K562 (cell line): ENCODE measurements at regions not wholly inside any gene's neighbourhood (a gene's known extent, or its start where the extent isn't known, plus 50 kb on each side); places are given as distances from the start of the nearest gene placed in this dataset.

Experiments
- ATAC-seq: fragments of 200-7000 bp; cut with Tn5 transposase; 3 replicates; pipeline ENCODE4 v1.9.1; 2020; ENCODE audit warnings: moderate library complexity
- BruUV-seq: library from RNA; stranded (reverse); fragments of 400-500 nt; replicated peaks from 2 replicates; lab custom pipeline; 2021; lab: Mats Ljungman, UMichigan
- CTCF ChIA-PET: fragments of 300-600 bp; formaldehyde crosslinking; extraction: SDS; loops from one replicate; lab custom pipeline; 2021; ENCODE audit warnings: low intra/inter-chr PET ratio; lab: Yijun Ruan, JAX
- POLR2A ChIA-PET: fragments of 300-600, 350-650 bp; sonication (Branson Sonifier 250); formaldehyde crosslinking; extraction: SDS; loops from one replicate; lab custom pipeline; 2021; ENCODE audit warnings: antibody characterized with exemption, inconsistent platforms; lab: Yijun Ruan, JAX
- DNase-seq, 4 experiments: peaks; one replicate each; pipeline versions ENCODE4 v3.0.0 to v3.0.0-alpha.2; 2011 to 2018; ENCODE audit warnings: low spot score in 3 of 4, mixed read lengths in 3 of 4; ENCODE audit errors: extremely low read depth in 1 of 4
- FAIRE-seq: peaks from 2 replicates; lab custom pipeline; 2011; peaks lifted over from hg19 to GRCh38; lab: Jason Lieb, UNC
- H2AFZ ChIP-seq: 2 replicates; pipeline ENCODE4 v1.6.0; 2011; ENCODE audit warnings: low read depth, low read length, control low read depth, inconsistent platforms
- H3K27ac ChIP-seq: fragments of 200-600 bp; 3 replicates; pipeline ENCODE4 v1.8.0; 2011; ENCODE audit warnings: low read depth, mild to moderate bottlenecking, control low read depth, inconsistent platforms, low read length, moderate library complexity, mixed read lengths; ENCODE audit errors: extremely low read depth
- H3K27me3 ChIP-seq, 2 experiments: fragments of 300-600 bp in 1 of 2; 2 replicates in 1 of 2; 3 replicates in 1 of 2; pipeline versions ENCODE4 v1.6.0 to v1.8.0; 2011; ENCODE audit warnings: inconsistent platforms in 2 of 2, low read length in 2 of 2, mild to moderate bottlenecking in 1 of 2, mixed read lengths in 1 of 2, moderate library complexity in 1 of 2; ENCODE audit not compliant: control insufficient read depth in 2 of 2, insufficient read depth in 2 of 2
- H3K36me3 ChIP-seq: fragments of 300-600 bp; 3 replicates; pipeline ENCODE4 v1.8.0; 2011; ENCODE audit warnings: mild to moderate bottlenecking, low read length, inconsistent platforms; ENCODE audit not compliant: control insufficient read depth, insufficient read depth
- H3K4me1 ChIP-seq, 2 experiments: fragments of 200-600 bp in 1 of 2; replicated peaks in 1 of 2; 2 replicates in 1 of 2; 3 replicates in 1 of 2; pipeline versions ENCODE4 v1.5.1 to v1.8.0; 2011; ENCODE audit warnings: inconsistent platforms in 2 of 2, low read length in 2 of 2, mild to moderate bottlenecking in 1 of 2, mixed read lengths in 1 of 2, moderate library complexity in 1 of 2; ENCODE audit not compliant: control insufficient read depth in 2 of 2, insufficient read depth in 2 of 2
- H3K4me2 ChIP-seq: 2 replicates; pipeline ENCODE4 v1.6.1; 2011; ENCODE audit warnings: low read length, control low read depth, inconsistent platforms, mixed read lengths; ENCODE audit not compliant: insufficient read depth
- H3K4me3 ChIP-seq: fragments of 200-600 bp; sonication (generic), shearing (Covaris generic); 2 replicates; pipeline ENCODE4 v1.5.1; 2016; ENCODE audit warnings: control low read depth, inconsistent platforms
- H3K79me2 ChIP-seq: fragments of 200-600 bp; 3 replicates; pipeline ENCODE4 v1.8.0; 2011; ENCODE audit warnings: low read length, inconsistent platforms; ENCODE audit not compliant: control insufficient read depth, insufficient read depth
- H3K9ac ChIP-seq, 2 experiments: 2 replicates each; pipeline versions ENCODE4 v1.6.0 to v1.6.1; 2011; ENCODE audit warnings: low read depth in 2 of 2, low read length in 2 of 2, control low read depth in 1 of 2, inconsistent platforms in 1 of 2, mild to moderate bottlenecking in 1 of 2, mixed read lengths in 1 of 2; ENCODE audit not compliant: insufficient read depth in 1 of 2
- H3K9me1 ChIP-seq: one replicate; pipeline ENCODE4 v1.6.0; 2011; ENCODE audit warnings: inconsistent platforms, mild to moderate bottlenecking, low read length, moderate library complexity; ENCODE audit not compliant: control insufficient read depth, insufficient read depth
- H3K9me3 ChIP-seq: replicated peaks from 2 replicates; pipeline ENCODE4 v1.5.1; 2011; ENCODE audit warnings: low read depth, low read length, inconsistent platforms; ENCODE audit not compliant: control insufficient read depth, insufficient read depth
- H4K20me1 ChIP-seq: replicated peaks from 2 replicates; pipeline ENCODE4 v1.6.1; 2011; ENCODE audit warnings: low read length, inconsistent platforms, mixed read lengths; ENCODE audit not compliant: control insufficient read depth, insufficient read depth
- MEIS2 ChIP-seq: fragments of 450-650 bp; IDR thresholded peaks from 2 replicates; pipeline ENCODE4 v1.6.1; 2014; ENCODE audit warnings: mild to moderate bottlenecking; ENCODE audit not compliant: partially characterized antibody
- NCOA2 ChIP-seq, 2 experiments: fragments of 450-650 bp; IDR thresholded peaks; 2 replicates each; pipeline ENCODE4 v1.6.1; 2018; ENCODE audit warnings: mild to moderate bottlenecking in 2 of 2, moderate library complexity in 1 of 2; ENCODE audit not compliant: partially characterized antibody in 2 of 2
- NFIC ChIP-seq: fragments of 450-650 bp; IDR thresholded peaks from 2 replicates; pipeline ENCODE4 v1.6.1; 2017; ENCODE audit warnings: mild to moderate bottlenecking, inconsistent platforms
- ZNF280A ChIP-seq: fragments of 450-650 bp; IDR thresholded peaks from 2 replicates; pipeline ENCODE4 v1.6.1; 2018; ENCODE audit warnings: mild to moderate bottlenecking, low read depth; ENCODE audit not compliant: partially characterized antibody
- ZNF57 ChIP-seq: fragments of 450-650 bp; formaldehyde crosslinking; IDR thresholded peaks from 2 replicates; pipeline ENCODE4 v1.4.0; 2020; ENCODE audit warnings: mild to moderate bottlenecking, moderate library complexity
- WGBS: fragments of 100-300 bp; shearing (Covaris generic); methylation state at CpG from one replicate; pipeline ENCODE4 v1.1.6; 2016; ENCODE audit warnings: low coverage, mixed read lengths; ENCODE audit not compliant: insufficient coverage; ENCODE audit errors: missing lambda C conversion rate; 5-methylcytosine and 5-hydroxymethylcytosine counted together
- in situ Hi-C: fragments of 300-500 bp; cut with MboI; formaldehyde crosslinking; loops from 4 replicates; pipeline ENCODE4 v1.15.0; 2018; ENCODE audit warnings: inconsistent platforms, mixed read lengths
- intact Hi-C: fragments of 100-400 bp; cut with micrococcal nuclease; formaldehyde crosslinking; loops from 2 replicates; pipeline ENCODE4 v1.14.2; 2022

DNA sequence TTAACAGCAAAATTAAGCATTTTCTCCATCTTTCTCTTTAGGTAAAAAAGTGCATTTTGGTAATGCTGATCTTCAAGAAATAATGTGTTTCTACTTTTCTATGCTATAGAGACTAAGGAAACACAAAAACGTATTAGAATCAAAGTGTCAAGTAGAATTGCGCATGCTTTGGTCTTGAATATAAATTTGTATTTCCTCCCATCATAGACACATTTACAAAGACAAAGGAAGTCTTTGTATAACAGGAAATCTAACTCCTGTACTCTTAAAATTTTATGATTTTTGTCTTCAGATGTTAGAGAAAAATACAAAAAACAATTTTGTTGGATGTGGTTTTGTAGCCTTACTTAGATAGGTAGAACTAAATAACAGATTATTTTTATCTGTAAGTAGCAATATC lies 1299.4 kb downstream of the NCAM2 start:
- 92% methylated on average over 2 of the region's 2 CpGs for WGBS
- Histone ChIP-seq H4K20me1 (no peaks in the 10 kb centered on the region), H3K9me1 (no peaks in the 10 kb centered on the region), H3K4me2 (no peak overlapping the region), H3K9ac (no peak overlapping the region), H3K79me2 (no peaks in the 10 kb centered on the region), H3K9me3 (no peaks in the 10 kb centered on the region), H3K27ac (no peak overlapping the region), H2AFZ (no peak overlapping the region), H3K27me3 (no peaks in the 10 kb centered on the region), H3K4me3 (no peak overlapping the region), H3K36me3 (no peaks in the 10 kb centered on the region), H3K4me1 (no peaks in the 10 kb centered on the region)
- FAIRE-seq = no peak
- ChIA-PET POLR2A (no interaction called here), CTCF (no interaction called here)
- intact Hi-C loops (no loop called here), in situ Hi-C loops (no loop called here)
- ATAC-seq = no peak
- no peak for TF ChIP-seq NFIC
- no peak for TF ChIP-seq MEIS2
- no peak for TF ChIP-seq ZNF57 (CRISPR knock-in tag)
- TF ChIP-seq ZNF280A = no peak
- no peak for TF ChIP-seq NCOA2 (IDR thresholded peaks at IDR 0.05; ENCODE audit: partially characterized antibody in 2 of 2)
- DNase-seq = no peak
- no TSS peak for BruUV-seq
